Activated CD4-positive, alpha-beta T cell treated with anti-CD3 and anti-CD28 coated beads, Interleukin-2, amount 10 ng/mL, durations not matched to agents 7 days and 5 days (primary cell): ENCODE measurements at regions not wholly inside any gene's neighbourhood (a gene's known extent, or its start where the extent isn't known, plus 50 kb on each side); places are given as distances from the start of the nearest gene placed in this dataset.
"Not testable (repeated sequence)": the region's sequence is repeated elsewhere in the genome, so short reads cannot be mapped to it uniquely, and the experiment has no call there.

ENCODE experiments used
- CTCF ChIA-PET: fragments of 350-600 bp; sonication (Branson Sonifier 250); formaldehyde crosslinking; loops from one replicate; lab custom pipeline; 2021; ENCODE audit warnings: antibody characterized with exemption; lab: Charles Lee
- POLR2A ChIA-PET: fragments of 350-600 bp; sonication (Branson Sonifier 250); formaldehyde crosslinking; loops from one replicate; lab custom pipeline; 2021; ENCODE audit warnings: antibody characterized with exemption; lab: Charles Lee
- DNase-seq: peaks from one replicate; pipeline ENCODE4 v3.0.0-alpha.2; 2020
- H3K27ac Mint-ChIP-seq: one replicate; pipeline ENCODE4 v1.8.0; 2021; ENCODE audit warnings: mild to moderate bottlenecking, moderate library complexity, mixed read lengths
- H3K27me3 Mint-ChIP-seq: one replicate; pipeline ENCODE4 v1.8.0; 2021; ENCODE audit warnings: mixed read lengths
- H3K36me3 Mint-ChIP-seq: one replicate; pipeline ENCODE4 v1.8.0; 2021; ENCODE audit warnings: low read depth, mixed read lengths
- H3K4me1 Mint-ChIP-seq: one replicate; pipeline ENCODE4 v1.8.0; 2021; ENCODE audit warnings: mixed read lengths
- H3K4me3 Mint-ChIP-seq: one replicate; pipeline ENCODE4 v1.8.0; 2021; ENCODE audit warnings: mild to moderate bottlenecking, moderate library complexity, mixed read lengths
- H3K9me3 Mint-ChIP-seq: one replicate; pipeline ENCODE4 v1.8.0; 2021; ENCODE audit warnings: mixed read lengths

- H3K36me3 Mint-ChIP-seq, result not testable (repeated sequence)
These were observed 901.2 kb upstream of the NEGR1 start for GRCh38 chr1:73183581-73183980.

GRCh38 chr1:73181190-73181540, 898.8 kb upstream of the NEGR1 start:
- H3K27me3 Mint-ChIP-seq, result no peaks in the 10 kb centered on the region
- H3K9me3 Mint-ChIP-seq, result peaks cover 6% of the 10 kb centered on the region
- no peaks in the 10 kb centered on the region for H3K4me1 Mint-ChIP-seq
- H3K36me3 Mint-ChIP-seq, result no peaks in the 10 kb centered on the region
- DNase-seq, result no peak
- no peak overlapping the region for H3K4me3 Mint-ChIP-seq
- ChIA-PET POLR2A (no interaction called here), CTCF (interaction anchor here (0.5 to 1.0 kb wide), 2 partner anchors 17 to 1275 kb away, joined by 3 read pairs; no protein-coding TSS in a partner anchor)
- H3K27ac Mint-ChIP-seq, result no peak overlapping the region

More at GRCh38 chr1:73183581-73183980, 901.2 kb upstream of the NEGR1 start:
- POLR2A ChIA-PET, H3K27ac Mint-ChIP-seq, H3K4me3 Mint-ChIP-seq, H3K27me3 Mint-ChIP-seq, CTCF ChIA-PET, DNase-seq, H3K4me1 Mint-ChIP-seq, H3K9me3 Mint-ChIP-seq: not testable (repeated sequence)

- Mint-ChIP-seq H3K27ac (no peak overlapping the region), H3K9me3 (peaks cover 6% of the 10 kb centered on the region), H3K4me3 (no peak overlapping the region), H3K27me3 (no peaks in the 10 kb centered on the region), H3K36me3 (no peaks in the 10 kb centered on the region), H3K4me1 (no peaks in the 10 kb centered on the region)
- ChIA-PET CTCF (interaction anchor here (0.5 to 1.0 kb wide), 2 partner anchors 16 to 1275 kb away, joined by 3 read pairs; no protein-coding TSS in a partner anchor), POLR2A (no interaction called here)
- no peak for DNase-seq
These were observed 898.3 kb upstream of the NEGR1 start for GRCh38 chr1:73180397-73181189.

DNA sequence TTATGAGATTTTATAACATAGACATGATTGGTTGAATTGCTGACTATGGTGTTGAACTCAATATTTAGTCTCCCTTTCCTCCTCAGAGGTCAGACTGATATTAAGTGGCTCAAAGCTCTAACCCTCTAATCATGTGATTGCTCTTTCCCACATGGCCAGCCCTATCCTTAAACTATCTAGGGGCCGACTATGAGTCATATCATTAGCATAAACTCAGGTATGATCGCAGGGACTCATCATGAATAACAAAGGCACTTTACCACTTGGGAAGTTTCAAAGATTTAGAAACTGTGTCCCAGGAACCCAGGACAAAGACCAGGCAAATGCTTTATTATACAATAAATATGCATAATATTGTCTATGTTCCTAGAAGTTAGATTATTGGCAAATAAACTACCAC, 894.6 kb upstream of the NEGR1 start:
- H3K9me3 Mint-ChIP-seq, result peaks cover 6% of the 10 kb centered on the region
- H3K4me3 Mint-ChIP-seq, result no peak overlapping the region
- ChIA-PET POLR2A (no interaction called here), CTCF (no interaction called here)
- no peaks in the 10 kb centered on the region for H3K27me3 Mint-ChIP-seq
- DNase-seq, result no peak
- H3K4me1 Mint-ChIP-seq, result no peaks in the 10 kb centered on the region
- H3K27ac Mint-ChIP-seq, result no peak overlapping the region
- H3K36me3 Mint-ChIP-seq, result no peaks in the 10 kb centered on the region

DNA sequence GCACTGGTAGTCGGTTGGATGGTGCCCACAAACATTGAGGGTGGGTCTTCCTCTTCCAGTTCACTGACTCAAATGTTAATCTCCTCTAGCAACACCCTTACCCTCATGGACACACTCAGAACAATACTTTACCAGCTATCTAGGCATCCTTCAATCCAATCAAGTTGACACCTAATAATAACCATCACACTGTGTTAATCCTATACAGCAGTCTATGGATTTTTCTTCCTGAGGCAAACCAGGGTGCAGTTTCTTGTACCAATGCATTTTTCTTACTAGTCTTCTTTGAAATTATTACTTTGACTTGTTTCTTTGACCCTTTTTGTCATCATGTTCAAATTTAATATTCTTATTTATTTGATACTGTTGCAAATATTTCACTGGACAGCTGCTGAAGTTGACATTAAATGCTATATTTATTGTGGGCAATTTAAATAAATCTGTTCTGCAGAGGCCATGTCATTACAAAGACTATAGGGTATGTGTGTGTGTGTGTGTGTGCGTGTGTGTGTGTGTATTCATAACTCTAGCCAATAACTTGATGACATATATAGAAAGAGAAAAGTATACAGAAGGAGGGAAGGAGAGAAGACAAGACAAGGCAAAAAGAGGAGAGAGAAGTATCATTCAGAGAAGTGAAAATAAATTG, 884.8 kb upstream of the NEGR1 start:
- Mint-ChIP-seq H3K27ac (no peak overlapping the region), H3K4me3 (no peak overlapping the region), H3K4me1 (no peaks in the 10 kb centered on the region), H3K36me3 (no peaks in the 10 kb centered on the region), H3K9me3 (no peaks in the 10 kb centered on the region), H3K27me3 (no peaks in the 10 kb centered on the region)
- ChIA-PET POLR2A (no interaction called here), CTCF (no interaction called here)
- no peak for DNase-seq

GRCh38 chr1:73162564-73162963, 880.2 kb upstream of the NEGR1 start:
- POLR2A ChIA-PET, result no interaction called here
- CTCF ChIA-PET, result no interaction called here
- DNase-seq, result no peak

DNA sequence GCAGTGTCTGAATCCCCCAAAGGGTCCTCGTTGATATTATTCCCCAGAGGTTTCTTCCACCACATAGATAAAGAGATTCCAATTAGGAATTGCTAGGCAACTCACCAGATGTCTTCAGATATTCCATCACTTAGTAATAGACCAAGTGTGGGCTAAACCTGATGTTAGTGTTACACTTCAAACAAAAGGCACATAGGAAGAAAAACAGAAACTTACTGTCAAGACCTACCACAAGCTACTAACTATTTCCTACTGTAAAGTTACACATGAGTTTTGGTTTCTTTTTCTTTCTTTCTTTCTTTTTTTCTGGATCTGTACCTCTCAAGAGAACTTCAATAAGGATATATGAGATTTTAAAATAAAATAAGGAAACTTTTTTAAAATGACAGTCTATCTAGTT, 879.1 kb upstream of the NEGR1 start:
- CTCF ChIA-PET, result no interaction called here
- no peaks in the 10 kb centered on the region for H3K36me3 Mint-ChIP-seq

More at GRCh38 chr1:73162564-73162963, 880.2 kb upstream of the NEGR1 start:
- Mint-ChIP-seq H3K27me3 (no peaks in the 10 kb centered on the region), H3K9me3 (no peaks in the 10 kb centered on the region), H3K36me3 (no peaks in the 10 kb centered on the region), H3K4me1 (no peaks in the 10 kb centered on the region), H3K4me3 (no peak overlapping the region), H3K27ac (no peak overlapping the region)

DNA sequence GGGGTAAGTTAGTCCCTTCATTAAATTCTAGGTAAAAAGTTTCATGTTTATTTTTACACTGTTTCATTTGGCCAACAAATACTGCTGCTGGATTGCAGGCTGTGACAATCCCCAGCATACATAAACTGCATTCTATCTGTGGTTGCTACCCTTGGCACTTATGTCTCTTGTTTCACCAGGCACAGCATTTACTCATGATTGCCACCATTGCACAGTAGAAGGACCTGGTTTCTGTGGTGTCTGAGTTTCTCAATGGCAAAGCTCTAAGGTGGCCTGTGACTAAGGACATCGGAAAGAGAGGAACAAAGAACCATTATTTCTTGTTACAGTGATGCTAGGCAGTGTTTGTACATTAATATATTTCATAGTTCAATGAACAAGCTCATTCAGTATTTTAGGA, 878.4 kb upstream of the NEGR1 start:
- CTCF ChIA-PET, result no interaction called here
- Mint-ChIP-seq H3K4me1 (no peaks in the 10 kb centered on the region), H3K4me3 (no peak overlapping the region), H3K9me3 (peaks cover 3% of the 10 kb centered on the region), H3K27me3 (no peaks in the 10 kb centered on the region), H3K36me3 (no peaks in the 10 kb centered on the region), H3K27ac (no peak overlapping the region)
- no peak for DNase-seq
- POLR2A ChIA-PET, result no interaction called here

More for the DNA sequence above, 879.1 kb upstream of the NEGR1 start:
- no peak overlapping the region for H3K27ac Mint-ChIP-seq
- H3K4me3 Mint-ChIP-seq, result no peak overlapping the region
- H3K9me3 Mint-ChIP-seq, result peaks cover 3% of the 10 kb centered on the region
- no peaks in the 10 kb centered on the region for H3K4me1 Mint-ChIP-seq
- DNase-seq, result no peak
- POLR2A ChIA-PET, result no interaction called here
- H3K27me3 Mint-ChIP-seq, result no peaks in the 10 kb centered on the region

DNA sequence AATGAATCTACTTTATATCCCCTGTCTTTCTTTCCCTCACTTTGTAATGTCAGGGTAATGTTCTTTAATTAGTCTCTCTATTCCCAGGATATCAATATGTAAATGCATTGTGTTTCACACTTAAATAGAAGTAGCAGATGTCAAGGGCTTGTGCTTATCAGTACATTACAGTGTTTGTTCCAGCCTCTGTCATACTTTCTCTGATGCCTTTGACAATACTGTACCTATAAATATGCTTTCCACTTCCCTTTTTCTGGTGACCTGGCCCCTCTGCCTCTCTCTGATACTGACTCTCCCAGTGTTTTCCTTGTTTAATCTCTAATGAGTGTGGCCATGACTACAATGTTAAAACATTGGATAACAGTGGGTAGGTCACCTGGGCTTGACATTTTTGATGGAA, 862.0 kb upstream of the NEGR1 start:
- Mint-ChIP-seq H3K9me3 (peaks cover 2% of the 10 kb centered on the region), H3K27ac (no peak overlapping the region), H3K4me1 (no peaks in the 10 kb centered on the region), H3K27me3 (no peaks in the 10 kb centered on the region), H3K36me3 (no peaks in the 10 kb centered on the region), H3K4me3 (no peak overlapping the region)
- ChIA-PET POLR2A (no interaction called here), CTCF (no interaction called here)
- no peak for DNase-seq

- ChIA-PET POLR2A (no interaction called here), CTCF (no interaction called here)
- no peaks in the 10 kb centered on the region for H3K27me3 Mint-ChIP-seq
- no peak overlapping the region for H3K27ac Mint-ChIP-seq
- H3K4me3 Mint-ChIP-seq, result no peak overlapping the region
- no peaks in the 10 kb centered on the region for H3K36me3 Mint-ChIP-seq
- H3K9me3 Mint-ChIP-seq, result no peaks in the 10 kb centered on the region
- DNase-seq, result no peak
- H3K4me1 Mint-ChIP-seq, result no peaks in the 10 kb centered on the region
These were observed 854.6 kb upstream of the NEGR1 start for GRCh38 chr1:73136975-73137374.

DNA sequence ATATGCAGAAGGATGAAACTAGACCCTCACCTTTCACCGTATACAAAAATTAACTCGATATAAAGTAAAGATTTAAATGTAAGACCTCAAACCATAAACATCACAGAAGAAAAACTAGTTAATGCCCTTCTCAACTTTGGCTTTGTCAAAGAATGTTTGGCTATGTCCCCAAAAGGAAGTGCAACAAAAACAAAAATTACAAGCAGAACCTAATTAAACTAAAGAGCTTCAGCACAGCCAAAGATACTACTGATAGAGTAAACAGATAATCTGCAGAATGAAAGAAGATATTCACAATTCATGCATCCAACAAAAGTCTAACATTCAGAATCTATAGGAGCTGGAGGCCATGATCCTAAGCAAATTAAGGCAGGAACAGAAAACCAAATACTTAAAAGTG, 824.6 kb upstream of the NEGR1 start:
- no peak overlapping the region for H3K27ac Mint-ChIP-seq
- CTCF ChIA-PET, result no interaction called here
- DNase-seq, result no peak
- H3K27me3 Mint-ChIP-seq, result no peaks in the 10 kb centered on the region
- H3K4me3 Mint-ChIP-seq, result no peak overlapping the region
- H3K4me1 Mint-ChIP-seq, result no peaks in the 10 kb centered on the region
- H3K9me3 Mint-ChIP-seq, result peaks cover 7% of the 10 kb centered on the region
- POLR2A ChIA-PET, result no interaction called here
- no peaks in the 10 kb centered on the region for H3K36me3 Mint-ChIP-seq

DNA sequence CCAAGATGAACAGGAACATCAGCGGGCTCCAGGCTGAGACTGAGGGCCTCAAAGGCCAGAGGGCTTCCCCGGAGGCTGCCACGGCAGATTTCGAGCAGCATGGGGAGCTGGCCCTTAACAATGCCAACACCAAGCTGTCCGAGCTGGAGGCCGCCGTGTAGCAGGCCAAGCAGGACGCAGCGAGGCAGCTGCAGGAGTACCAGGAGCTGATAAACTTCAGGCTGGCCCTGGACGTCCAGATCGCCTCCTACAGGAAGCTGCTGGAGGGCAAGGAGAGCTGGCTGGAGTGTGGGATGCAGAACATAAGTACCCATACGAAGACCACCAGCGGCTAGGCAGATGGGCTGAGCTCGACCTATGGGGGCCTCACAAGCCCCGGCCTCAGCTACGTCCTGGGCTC, 823.4 kb upstream of the NEGR1 start:
- Mint-ChIP-seq H3K36me3 (no peaks in the 10 kb centered on the region), H3K27ac (no peak overlapping the region), H3K4me1 (no peaks in the 10 kb centered on the region), H3K4me3 (no peak overlapping the region), H3K9me3 (peaks cover 10% of the 10 kb centered on the region), H3K27me3 (no peaks in the 10 kb centered on the region)
- DNase-seq, result no peak
- POLR2A ChIA-PET, result no interaction called here
- CTCF ChIA-PET, result no interaction called here

- DNase-seq, result no peak
- POLR2A ChIA-PET, result no interaction called here
- Mint-ChIP-seq H3K4me1 (no peaks in the 10 kb centered on the region), H3K9me3 (peaks cover 10% of the 10 kb centered on the region), H3K27me3 (no peaks in the 10 kb centered on the region), H3K27ac (no peak overlapping the region), H3K4me3 (no peak overlapping the region), H3K36me3 (no peaks in the 10 kb centered on the region)
- CTCF ChIA-PET, result no interaction called here
These were observed 822.4 kb upstream of the NEGR1 start for GRCh38 chr1:73104749-73105148.
